Stimulated activated CD4-positive, alpha-beta T cell treated with anti-CD3 and anti-CD28 coated beads, Interleukin-1b, Interleukin-23, amount 100 ng/mL, for 1 hour (primary cell): ENCODE measurements at regions not wholly inside any gene's neighbourhood (a gene's known extent, or its start where the extent isn't known, plus 50 kb on each side); places are given as distances from the start of the nearest gene placed in this dataset.

Experiments used
- DNase-seq, 2 donors: peaks; one replicate each; pipeline ENCODE4 v3.0.0-alpha.2; 2020; ENCODE audit warnings: low read depth in 2 of 2

GRCh38 chr2:144242311-144242710 is 277.6 kb downstream of the ZEB2 start:
- DNase-seq: no peak

GRCh38 chr2:144241801-144242200 is 278.1 kb downstream of the ZEB2 start:
- no peak for DNase-seq

GRCh38 chr2:144240656-144241339 is 279.1 kb downstream of the ZEB2 start:
- no peak for DNase-seq

- no peak for DNase-seq
Observed at GRCh38 chr2:144239726-144240125, 280.2 kb downstream of the ZEB2 start.

- DNase-seq: no peak
Observed at GRCh38 chr2:144239306-144239705, 280.6 kb downstream of the ZEB2 start.

- DNase-seq: no peak
Observed at GRCh38 chr2:144237830-144238627, 281.9 kb downstream of the ZEB2 start.

GRCh38 chr2:144237108-144237507 is 282.8 kb downstream of the ZEB2 start:
- no peak for DNase-seq

GRCh38 chr2:144235050-144235449 is 284.9 kb downstream of the ZEB2 start:
- no peak for DNase-seq

- DNase-seq: no peak
Observed at GRCh38 chr2:144234542-144234871, 285.4 kb downstream of the ZEB2 start.

- no peak for DNase-seq
Observed at GRCh38 chr2:144233733-144234541, 286.0 kb downstream of the ZEB2 start.

- DNase-seq: no peak
Observed at GRCh38 chr2:144233317-144233716, 286.6 kb downstream of the ZEB2 start.

- no peak for DNase-seq
Observed at GRCh38 chr2:144230448-144231085, 289.4 kb downstream of the ZEB2 start.

- no peak for DNase-seq
Observed at GRCh38 chr2:144230033-144230432, 289.9 kb downstream of the ZEB2 start.

- no peak for DNase-seq
Observed at GRCh38 chr2:144229296-144229695, 290.6 kb downstream of the ZEB2 start.

- no peak for DNase-seq
Observed at GRCh38 chr2:144227427-144228105, 292.4 kb downstream of the ZEB2 start.

GRCh38 chr2:144225076-144225475 is 294.8 kb downstream of the ZEB2 start:
- DNase-seq: no peak

GRCh38 chr2:144224472-144224871 is 295.4 kb downstream of the ZEB2 start:
- no peak for DNase-seq

GRCh38 chr2:144219979-144220378 is 299.9 kb downstream of the ZEB2 start:
- DNase-seq: no peak

- no peak for DNase-seq
Observed at GRCh38 chr2:144217853-144218633, 301.9 kb downstream of the ZEB2 start.
